ENCODE measurements at regions not wholly inside any gene's neighbourhood (a gene's known extent, or its start where the extent isn't known, plus 50 kb on each side); places are given as distances from the start of the nearest gene placed in this dataset.

DNA sequence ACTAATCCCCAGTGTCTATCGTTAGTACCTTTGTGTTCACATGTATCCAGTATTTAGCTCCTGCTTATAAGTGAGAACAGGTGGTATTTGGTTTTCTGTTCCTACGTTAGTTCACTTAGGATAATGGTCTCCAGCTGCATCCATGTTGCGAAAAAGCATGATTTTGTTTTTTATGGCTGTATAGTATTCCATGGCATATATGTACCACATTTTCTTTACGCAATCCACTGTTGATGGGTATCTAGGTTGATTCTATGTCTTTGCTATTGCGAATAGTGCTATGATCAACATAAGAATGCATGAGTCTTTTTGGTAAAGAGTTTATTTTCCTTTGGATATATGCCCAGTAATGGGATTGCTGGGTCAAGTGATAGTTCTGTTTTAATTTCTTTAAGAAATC lies 59.1 kb downstream of the CH25H start:
- intact Hi-C loops (cut with micrococcal nuclease; ENCODE audit: unreplicated experiment): no loop called here
- TF ChIP-seq, protein P1, sequence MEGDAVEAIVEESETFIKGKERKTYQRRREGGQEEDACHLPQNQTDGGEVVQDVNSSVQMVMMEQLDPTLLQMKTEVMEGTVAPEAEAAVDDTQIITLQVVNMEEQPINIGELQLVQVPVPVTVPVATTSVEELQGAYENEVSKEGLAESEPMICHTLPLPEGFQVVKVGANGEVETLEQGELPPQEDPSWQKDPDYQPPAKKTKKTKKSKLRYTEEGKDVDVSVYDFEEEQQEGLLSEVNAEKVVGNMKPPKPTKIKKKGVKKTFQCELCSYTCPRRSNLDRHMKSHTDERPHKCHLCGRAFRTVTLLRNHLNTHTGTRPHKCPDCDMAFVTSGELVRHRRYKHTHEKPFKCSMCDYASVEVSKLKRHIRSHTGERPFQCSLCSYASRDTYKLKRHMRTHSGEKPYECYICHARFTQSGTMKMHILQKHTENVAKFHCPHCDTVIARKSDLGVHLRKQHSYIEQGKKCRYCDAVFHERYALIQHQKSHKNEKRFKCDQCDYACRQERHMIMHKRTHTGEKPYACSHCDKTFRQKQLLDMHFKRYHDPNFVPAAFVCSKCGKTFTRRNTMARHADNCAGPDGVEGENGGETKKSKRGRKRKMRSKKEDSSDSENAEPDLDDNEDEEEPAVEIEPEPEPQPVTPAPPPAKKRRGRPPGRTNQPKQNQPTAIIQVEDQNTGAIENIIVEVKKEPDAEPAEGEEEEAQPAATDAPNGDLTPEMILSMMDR (IDR thresholded peaks at IDR 0.05; ENCODE audit: insufficient read depth in 1 of 2, low read depth in 1 of 2, low read length in 1 of 2, severe bottlenecking in 1 of 2, unreplicated experiment in 1 of 2): no peak
- Mint-ChIP-seq H3K9me3 (ENCODE audit: unreplicated experiment) (no peaks in the 10 kb centered on the region), H3K27me3 (ENCODE audit: insufficient read depth, unreplicated experiment) (peaks cover 17% of the 10 kb centered on the region), H3K27ac (ENCODE audit: unreplicated experiment) (no peak overlapping the region), H3K4me1 (ENCODE audit: low read depth, unreplicated experiment) (no peaks in the 10 kb centered on the region), H3K4me3 (ENCODE audit: unreplicated experiment) (no peak overlapping the region), H3K36me3 (ENCODE audit: insufficient read depth, unreplicated experiment) (no peaks in the 10 kb centered on the region)
- H3K36me3 ChIP-seq (ENCODE audit: control insufficient read depth, insufficient read depth, low read length): no peaks in the 10 kb centered on the region
- peaks cover 8% of the 10 kb centered on the region; the same call in 1 of the 2 replicates for H3K9me3 ChIP-seq
- H3K4me1 ChIP-seq: no peaks in the 10 kb centered on the region
- DNase-seq: no peak
- ChIA-PET POLR2A (no interaction called here), CTCF (no interaction called here)
- no peak overlapping the region for H3K4me3 ChIP-seq (ENCODE audit: low read depth, low read length)
- BruUV-seq (replicated peaks): no TSS peak
- no peaks in the 10 kb centered on the region for H3K27me3 ChIP-seq (replicated peaks; ENCODE audit: control insufficient read depth, insufficient read depth, low read length)

DNA sequence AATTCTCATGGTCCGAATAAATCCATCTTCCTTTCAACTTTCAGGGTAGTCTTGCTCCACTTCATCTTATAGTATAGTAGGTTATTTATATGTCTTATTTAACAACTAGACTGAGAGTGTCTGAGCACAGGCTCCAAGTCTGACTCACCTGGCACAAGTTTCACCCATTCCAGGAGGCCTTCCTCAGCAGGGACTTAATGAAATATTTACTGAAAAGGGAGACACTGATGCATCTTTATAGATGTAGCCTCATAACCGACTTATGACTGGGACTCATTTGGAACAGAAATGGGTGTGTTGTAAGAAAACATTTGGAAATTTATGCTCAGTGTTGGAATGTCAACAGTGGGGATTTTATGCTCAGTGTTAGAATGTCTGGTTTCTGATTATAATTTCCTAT lies 59.9 kb downstream of the CH25H start:
- BruUV-seq (replicated peaks): no TSS peak
- Histone ChIP-seq H3K9me3 (peaks cover 8% of the 10 kb centered on the region; the same call in 1 of the 2 replicates), H3K4me3 (ENCODE audit: low read depth, low read length) (no peak overlapping the region), H3K4me1 (no peaks in the 10 kb centered on the region), H3K36me3 (ENCODE audit: control insufficient read depth, insufficient read depth, low read length) (no peaks in the 10 kb centered on the region), H3K27me3 (replicated peaks; ENCODE audit: control insufficient read depth, insufficient read depth, low read length) (no peaks in the 10 kb centered on the region)
- Mint-ChIP-seq H3K4me3 (ENCODE audit: unreplicated experiment) (no peak overlapping the region), H3K27ac (ENCODE audit: unreplicated experiment) (no peak overlapping the region), H3K9me3 (ENCODE audit: unreplicated experiment) (no peaks in the 10 kb centered on the region), H3K36me3 (ENCODE audit: insufficient read depth, unreplicated experiment) (no peaks in the 10 kb centered on the region), H3K27me3 (ENCODE audit: insufficient read depth, unreplicated experiment) (peaks cover 17% of the 10 kb centered on the region), H3K4me1 (ENCODE audit: low read depth, unreplicated experiment) (no peaks in the 10 kb centered on the region)
- CTCF ChIA-PET: no interaction called here
- POLR2A ChIA-PET: no interaction called here
- TF ChIP-seq, protein P1 (IDR thresholded peaks at IDR 0.05; ENCODE audit: insufficient read depth in 1 of 2, low read depth in 1 of 2, low read length in 1 of 2, severe bottlenecking in 1 of 2, unreplicated experiment in 1 of 2): no peak
- no peak for DNase-seq
- intact Hi-C loops (cut with micrococcal nuclease; ENCODE audit: unreplicated experiment): no loop called here

DNA sequence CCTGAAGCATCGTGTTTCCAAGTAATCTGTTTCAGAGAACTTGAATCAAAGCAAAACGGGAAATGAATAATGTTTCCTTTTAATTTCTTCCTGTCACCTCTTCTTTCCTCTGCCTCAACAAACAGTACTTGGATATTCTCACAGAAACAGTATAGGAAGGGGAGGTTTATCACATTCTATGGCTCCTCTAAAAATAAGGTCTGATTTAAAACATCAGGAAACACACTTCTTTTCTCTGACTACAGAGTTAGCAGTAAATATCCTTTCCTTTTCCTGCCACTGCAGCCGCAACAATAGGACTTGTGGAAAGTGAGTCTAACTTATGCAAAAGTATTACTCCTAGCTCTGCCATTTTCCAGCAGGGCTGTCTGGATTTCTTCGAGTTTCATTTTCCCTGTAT lies 62.3 kb downstream of the CH25H start:
- Histone ChIP-seq H3K36me3 (ENCODE audit: control insufficient read depth, insufficient read depth, low read length) (no peaks in the 10 kb centered on the region), H3K9me3 (peaks cover 8% of the 10 kb centered on the region; the same call in 1 of the 2 replicates), H3K4me1 (no peaks in the 10 kb centered on the region), H3K27me3 (replicated peaks; ENCODE audit: control insufficient read depth, insufficient read depth, low read length) (no peaks in the 10 kb centered on the region), H3K4me3 (ENCODE audit: low read depth, low read length) (no peak overlapping the region)
- POLR2A ChIA-PET: no interaction called here
- H3K36me3 Mint-ChIP-seq (ENCODE audit: insufficient read depth, unreplicated experiment): no peaks in the 10 kb centered on the region
- CTCF ChIA-PET: no interaction called here
- BruUV-seq (replicated peaks): no TSS peak
- H3K4me1 Mint-ChIP-seq (ENCODE audit: low read depth, unreplicated experiment): no peaks in the 10 kb centered on the region
- no peak overlapping the region for H3K4me3 Mint-ChIP-seq (ENCODE audit: unreplicated experiment)
- no peak overlapping the region for H3K27ac Mint-ChIP-seq (ENCODE audit: unreplicated experiment)
- H3K9me3 Mint-ChIP-seq (ENCODE audit: unreplicated experiment): no peaks in the 10 kb centered on the region
- intact Hi-C loops (cut with micrococcal nuclease; ENCODE audit: unreplicated experiment): no loop called here
- no peak for DNase-seq
- H3K27me3 Mint-ChIP-seq (ENCODE audit: insufficient read depth, unreplicated experiment): peaks cover 13% of the 10 kb centered on the region
- TF ChIP-seq, protein P1 (IDR thresholded peaks at IDR 0.05; ENCODE audit: insufficient read depth in 1 of 2, low read depth in 1 of 2, low read length in 1 of 2, severe bottlenecking in 1 of 2, unreplicated experiment in 1 of 2): no peak
